NCI-H526 treated with DMSO at 0.1 percent for 48 hours (cell line): ENCODE measurements at regions not wholly inside any gene's neighbourhood (a gene's known extent, or its start where the extent isn't known, plus 50 kb on each side); places are given as distances from the start of the nearest gene placed in this dataset.
"Not testable (repeated sequence)": the region's sequence is repeated elsewhere in the genome, so short reads cannot be mapped to it uniquely, and the experiment has no call there.

Source experiments
- DNase-seq: peaks from one replicate; lab custom pipeline; 2025; lab: John Stamatoyannopoulos, UW

GRCh38 chr20:39773380-39774000 is 811.3 kb downstream of the DHX35 start:
- DNase-seq = no peak

DNA sequence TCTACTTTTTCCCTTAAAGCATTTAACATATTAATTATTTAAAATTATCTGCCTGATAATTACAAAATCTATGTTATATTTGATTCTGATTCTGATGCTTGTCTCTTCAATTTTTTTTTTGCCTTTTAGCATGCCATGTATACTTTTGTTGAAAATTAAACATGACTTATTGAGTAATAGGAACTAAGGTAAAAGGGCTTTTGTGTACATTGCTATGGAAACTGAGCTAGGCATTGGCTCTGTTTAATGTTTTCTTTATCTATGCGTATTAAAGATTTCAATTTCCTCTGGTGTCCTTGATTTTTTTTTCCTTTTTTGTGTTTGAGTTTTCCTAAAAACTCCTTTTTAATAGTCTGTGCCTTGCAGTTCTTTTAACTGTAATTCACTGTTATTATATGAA is 805.2 kb downstream of the DHX35 start:
- no peak for DNase-seq

- DNase-seq = no peak
Measured at GRCh38 chr20:39766333-39766732, 804.2 kb downstream of the DHX35 start.

DNA sequence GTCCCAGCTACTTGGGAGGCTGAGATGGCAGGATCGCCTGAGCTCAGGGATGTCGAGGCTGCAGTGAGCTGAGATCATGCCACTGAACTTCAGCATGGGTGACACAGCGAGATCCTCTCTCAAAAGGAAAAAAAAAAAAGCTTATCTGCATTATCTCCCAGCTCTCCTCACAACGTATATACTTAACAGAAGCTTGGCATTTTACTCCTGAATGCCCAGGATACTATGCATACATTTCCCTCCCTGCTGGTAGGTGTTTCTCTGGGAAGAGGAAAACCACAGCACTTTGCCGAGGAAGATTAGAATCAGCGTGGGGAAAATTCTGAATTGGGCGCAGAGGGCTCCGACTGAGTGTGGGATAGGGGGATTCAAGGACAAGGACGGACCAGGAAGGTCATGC is 800.6 kb downstream of the DHX35 start:
- DNase-seq = no peak

DNA sequence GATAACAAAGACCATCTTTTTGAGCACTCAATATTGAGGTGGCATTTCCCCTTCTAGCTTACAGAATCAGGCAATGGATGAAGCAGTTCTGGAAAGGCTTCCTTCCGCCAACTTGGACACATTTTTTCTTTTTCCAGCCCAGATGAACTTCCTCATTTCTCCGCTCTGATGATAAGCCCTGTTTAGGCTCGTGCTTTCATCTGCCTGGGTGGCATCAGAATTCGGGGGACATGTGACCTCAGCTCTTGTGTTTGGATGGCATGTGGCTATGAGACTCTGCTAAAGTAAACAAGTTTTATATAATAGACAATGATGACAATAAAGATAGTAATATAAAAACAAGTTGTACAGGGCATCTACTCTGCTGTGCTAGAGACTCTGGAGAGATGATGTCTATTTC is 796.7 kb downstream of the DHX35 start:
- DNase-seq = no peak

GRCh38 chr20:39756828-39757227 is 794.7 kb downstream of the DHX35 start:
- no peak for DNase-seq

DNA sequence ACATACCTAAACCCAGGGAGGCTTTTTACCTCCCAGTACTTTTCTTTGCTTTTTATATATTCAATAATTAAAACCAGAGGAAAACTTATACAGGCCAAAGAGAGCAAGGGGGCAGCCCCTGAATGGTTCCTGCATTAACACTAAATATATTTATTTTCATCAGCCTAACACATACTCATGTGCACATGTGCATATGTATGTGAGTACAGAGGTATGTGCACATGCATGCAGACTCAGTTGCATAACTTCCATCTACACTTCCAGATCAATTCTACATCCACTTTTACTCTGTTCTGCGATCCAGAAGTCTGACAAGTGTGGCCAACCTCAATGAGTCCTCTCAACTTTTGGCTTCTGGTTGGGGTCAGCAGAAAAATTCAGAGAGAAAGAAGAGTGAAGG is 794.2 kb downstream of the DHX35 start:
- DNase-seq = no peak

- DNase-seq = no peak
Measured at GRCh38 chr20:39752262-39752876, 790.2 kb downstream of the DHX35 start.

GRCh38 chr20:39751557-39752137 is 789.5 kb downstream of the DHX35 start:
- DNase-seq = no peak

- no peak for DNase-seq
Measured at GRCh38 chr20:39745380-39745779, 783.2 kb downstream of the DHX35 start.

DNA sequence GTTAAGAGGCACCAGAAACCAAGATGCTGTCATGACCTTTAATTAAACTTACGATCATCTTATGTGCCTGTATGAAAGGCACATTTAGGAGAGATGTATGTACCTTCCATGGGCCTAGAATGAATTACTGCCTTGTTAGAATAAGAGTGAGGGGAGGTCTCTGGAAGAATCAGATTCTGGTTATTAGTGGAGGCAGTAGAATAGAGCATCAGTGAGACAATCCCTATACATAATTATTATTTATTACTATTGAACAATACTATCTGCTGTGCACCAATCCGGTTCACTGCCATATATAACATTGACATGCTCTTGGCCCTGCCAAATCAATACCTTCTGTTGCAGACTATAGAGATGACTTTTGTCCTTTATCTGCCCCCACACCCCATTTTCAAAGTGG is 776.5 kb downstream of the DHX35 start:
- no peak for DNase-seq

DNA sequence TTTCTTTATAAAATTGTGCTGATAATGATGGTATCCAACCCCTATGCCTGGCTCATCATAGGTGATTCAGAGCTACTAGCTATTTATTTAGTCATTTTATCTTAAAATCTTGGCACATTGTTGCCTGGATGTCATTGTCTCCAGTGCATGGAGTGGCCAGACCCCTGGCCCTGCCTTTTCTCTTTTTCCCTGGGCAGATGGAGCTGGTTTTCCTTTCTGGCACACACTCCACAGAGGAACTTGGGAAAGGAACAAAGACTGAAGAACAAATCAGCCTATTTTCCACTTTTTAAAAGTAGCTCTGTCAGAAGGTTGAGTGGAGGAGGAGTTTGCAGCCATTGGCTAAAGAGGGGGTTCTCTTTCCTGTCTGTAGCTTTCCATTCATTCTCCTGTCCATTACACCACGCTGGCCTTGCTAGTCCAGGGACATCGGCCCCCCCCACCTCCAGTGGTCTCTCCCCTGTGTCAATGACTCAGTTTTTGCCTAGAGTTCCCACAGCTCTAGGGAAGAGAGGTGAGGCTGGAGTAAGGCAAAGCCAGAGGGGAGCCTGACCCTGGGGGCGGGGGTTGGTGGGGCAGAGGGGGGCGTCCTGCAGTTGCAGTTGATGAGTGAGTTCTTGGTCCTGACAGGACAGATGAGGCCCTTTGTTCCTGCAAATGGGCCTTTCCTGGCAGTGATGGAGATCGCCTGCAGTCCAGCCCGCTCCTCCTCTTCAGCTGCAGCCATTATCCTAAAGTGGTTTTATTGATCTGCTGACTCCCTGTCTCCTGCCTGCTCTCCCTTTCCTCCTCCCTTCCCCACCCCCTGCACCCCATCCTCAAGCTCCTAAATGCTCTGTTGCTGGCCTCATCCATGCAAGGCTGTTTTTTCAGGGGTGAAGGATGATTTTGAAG is 774.5 kb downstream of the DHX35 start:
- DNase-seq = no peak

DNA sequence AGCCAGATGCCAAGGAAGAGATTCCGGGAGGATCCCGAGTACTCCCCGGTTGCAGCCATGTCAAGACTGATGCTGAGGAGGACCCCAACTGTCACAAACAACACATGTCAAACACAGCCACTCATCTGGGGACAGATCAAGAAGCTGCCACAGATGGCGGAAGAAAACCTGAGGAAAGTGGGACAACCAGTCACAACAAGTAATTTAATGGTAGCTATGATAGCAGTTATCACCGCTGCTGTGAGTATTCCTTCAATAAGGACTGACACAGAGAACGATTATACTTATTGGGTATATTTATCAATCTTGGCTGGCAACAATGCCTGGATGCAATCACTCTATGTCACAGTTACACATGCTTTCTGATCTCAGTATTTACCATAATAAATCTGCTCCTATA is 763.4 kb downstream of the DHX35 start:
- not testable (repeated sequence) for DNase-seq

GRCh38 chr20:39719293-39719692 is 757.1 kb downstream of the DHX35 start:
- no peak for DNase-seq

GRCh38 chr20:39717936-39718335 is 755.8 kb downstream of the DHX35 start:
- no peak for DNase-seq

- DNase-seq = no peak
Measured at GRCh38 chr20:39716796-39717341, 754.7 kb downstream of the DHX35 start.

GRCh38 chr20:39713076-39713840 is 751.1 kb downstream of the DHX35 start:
- DNase-seq = no peak

DNA sequence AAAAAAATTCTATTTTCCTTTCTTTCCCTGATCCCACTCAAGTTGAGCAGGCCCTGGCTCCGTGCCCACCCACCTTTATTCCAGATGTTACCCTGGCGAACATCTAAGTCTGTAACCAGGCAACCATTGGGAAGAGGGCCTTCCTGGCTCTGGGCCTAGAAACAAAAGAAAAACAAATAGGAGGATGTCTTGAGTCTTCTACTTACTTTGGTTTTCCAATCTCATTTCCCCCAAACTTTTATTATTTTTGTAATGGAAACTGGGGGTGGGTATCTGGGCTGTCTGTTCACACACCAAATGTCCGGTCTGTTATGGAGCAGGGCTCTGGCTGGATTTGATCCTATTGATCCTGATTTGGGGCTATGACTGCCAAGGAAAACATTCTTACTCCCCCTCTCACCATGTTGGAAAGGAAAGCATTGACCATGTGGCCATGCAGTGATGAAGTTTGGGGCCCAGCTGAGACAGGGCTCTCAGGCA is 744.1 kb downstream of the DHX35 start:
- no peak for DNase-seq

DNA sequence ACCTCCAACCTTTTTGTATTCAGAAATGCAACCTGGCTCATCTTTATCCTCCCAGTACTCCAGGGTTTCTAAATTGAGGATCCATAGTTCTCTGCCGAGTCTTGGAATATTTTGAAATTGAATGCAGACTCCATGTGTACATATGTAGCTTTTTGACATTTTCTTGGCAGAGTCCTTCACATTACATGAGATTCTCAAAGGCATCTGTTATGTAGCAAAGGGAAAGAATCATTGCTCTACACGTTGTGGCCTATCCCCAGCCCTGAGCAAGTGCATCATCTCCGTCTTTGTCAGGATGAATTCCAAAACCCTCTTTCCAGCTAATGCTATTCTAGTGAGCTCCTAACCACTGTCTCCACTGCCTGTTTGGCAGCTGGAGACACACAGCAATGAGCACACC is 742.9 kb downstream of the DHX35 start:
- no peak for DNase-seq

DNA sequence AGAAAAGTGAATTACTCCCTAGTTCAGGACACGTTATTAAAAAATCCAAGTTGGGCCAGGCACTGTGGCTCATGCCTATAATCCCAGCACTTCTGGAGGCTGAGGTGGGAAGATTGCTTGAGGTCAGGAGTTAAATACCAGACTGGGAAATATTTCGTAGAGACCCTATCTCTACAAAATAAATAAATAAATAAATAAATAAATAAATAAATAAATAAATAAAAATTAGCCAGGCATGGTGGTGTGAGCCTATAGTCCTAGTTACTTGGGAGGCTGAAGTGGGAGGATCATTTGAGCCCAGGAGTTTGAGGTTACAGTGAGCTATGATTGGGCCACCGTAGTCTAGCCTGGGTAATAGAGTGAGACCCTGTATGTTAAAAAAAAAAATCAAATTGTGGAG is 741.2 kb downstream of the DHX35 start:
- not testable (repeated sequence) for DNase-seq

GRCh38 chr20:39702701-39703349 is 740.7 kb downstream of the DHX35 start:
- DNase-seq = peak; percentile 19
